ENCODE measurements at regions not wholly inside any gene's neighbourhood (a gene's known extent, or its start where the extent isn't known, plus 50 kb on each side); places are given as distances from the start of the nearest gene placed in this dataset.

GRCh38 chr17:74024871-74025531 lies 178.5 kb upstream of the RPL38 start:
- H3K4me1 Mint-ChIP-seq (ENCODE audit: low read depth): no peaks in the 10 kb centered on the region
- TF ChIP-seq CTCF (IDR thresholded peaks at IDR 0.05): no peak
- no peak for ATAC-seq (ENCODE audit: poor library complexity)

GRCh38 chr17:74027444-74027843 lies 176.0 kb upstream of the RPL38 start:
- H3K36me3 ChIP-seq (ENCODE audit: insufficient read depth, low read length): no peaks in the 10 kb centered on the region
- no peak for TF ChIP-seq CTCF (IDR thresholded peaks at IDR 0.05)
- no peaks in the 10 kb centered on the region for H3K9me3 Mint-ChIP-seq
- no peak overlapping the region for H3K27ac ChIP-seq (ENCODE audit: low read depth in 1 of 2, low read length in 2 of 2)
- H3K27me3 Mint-ChIP-seq: no peaks in the 10 kb centered on the region
- no peaks in the 10 kb centered on the region for H3K4me1 Mint-ChIP-seq (ENCODE audit: low read depth)
- no peak overlapping the region for H3K4me3 ChIP-seq (ENCODE audit: low read length)
- peaks cover 0 to 2% of the 10 kb centered on the region in 2 experiments for H3K27me3 ChIP-seq (ENCODE audit: control insufficient read depth in 1 of 2, insufficient read depth in 2 of 2, low read length in 2 of 2)
- H3K36me3 Mint-ChIP-seq (ENCODE audit: low read depth): no peaks in the 10 kb centered on the region
- DNase-seq: no peak
- H3K4me3 Mint-ChIP-seq: no peak overlapping the region
- CTCF ChIA-PET: no interaction called here
- intact Hi-C loops (cut with DNase I, micrococcal nuclease): no loop called here
- no peaks in the 10 kb centered on the region for H3K4me1 ChIP-seq (ENCODE audit: insufficient read depth, low read length)
- no peaks in the 10 kb centered on the region for H3K9me3 ChIP-seq (ENCODE audit: control insufficient read depth in 1 of 2, insufficient read depth in 1 of 2, low read length in 2 of 2)
- H3K27ac Mint-ChIP-seq: no peak overlapping the region
- POLR2A ChIA-PET: no interaction called here
- ATAC-seq (ENCODE audit: poor library complexity): no peak

More at GRCh38 chr17:74024871-74025531, 178.5 kb upstream of the RPL38 start:
- POLR2A ChIA-PET: no interaction called here
- no peak overlapping the region for H3K4me3 Mint-ChIP-seq
- peaks cover 0 to 2% of the 10 kb centered on the region in 2 experiments for H3K27me3 ChIP-seq (ENCODE audit: control insufficient read depth in 1 of 2, insufficient read depth in 2 of 2, low read length in 2 of 2)
- CTCF ChIA-PET: no interaction called here
- H3K4me1 ChIP-seq (ENCODE audit: insufficient read depth, low read length): no peaks in the 10 kb centered on the region
- no peak overlapping the region for H3K27ac ChIP-seq (ENCODE audit: low read depth in 1 of 2, low read length in 2 of 2)
- H3K9me3 Mint-ChIP-seq: no peaks in the 10 kb centered on the region
- H3K36me3 Mint-ChIP-seq (ENCODE audit: low read depth): no peaks in the 10 kb centered on the region
- H3K9me3 ChIP-seq (ENCODE audit: control insufficient read depth in 1 of 2, insufficient read depth in 1 of 2, low read length in 2 of 2): no peaks in the 10 kb centered on the region
- no peak for DNase-seq
- H3K27ac Mint-ChIP-seq: no peak overlapping the region
- intact Hi-C loops (cut with DNase I, micrococcal nuclease): no loop called here
- no peaks in the 10 kb centered on the region for H3K27me3 Mint-ChIP-seq
- H3K4me3 ChIP-seq (ENCODE audit: low read length): no peak overlapping the region
- H3K36me3 ChIP-seq (ENCODE audit: insufficient read depth, low read length): no peaks in the 10 kb centered on the region

DNA sequence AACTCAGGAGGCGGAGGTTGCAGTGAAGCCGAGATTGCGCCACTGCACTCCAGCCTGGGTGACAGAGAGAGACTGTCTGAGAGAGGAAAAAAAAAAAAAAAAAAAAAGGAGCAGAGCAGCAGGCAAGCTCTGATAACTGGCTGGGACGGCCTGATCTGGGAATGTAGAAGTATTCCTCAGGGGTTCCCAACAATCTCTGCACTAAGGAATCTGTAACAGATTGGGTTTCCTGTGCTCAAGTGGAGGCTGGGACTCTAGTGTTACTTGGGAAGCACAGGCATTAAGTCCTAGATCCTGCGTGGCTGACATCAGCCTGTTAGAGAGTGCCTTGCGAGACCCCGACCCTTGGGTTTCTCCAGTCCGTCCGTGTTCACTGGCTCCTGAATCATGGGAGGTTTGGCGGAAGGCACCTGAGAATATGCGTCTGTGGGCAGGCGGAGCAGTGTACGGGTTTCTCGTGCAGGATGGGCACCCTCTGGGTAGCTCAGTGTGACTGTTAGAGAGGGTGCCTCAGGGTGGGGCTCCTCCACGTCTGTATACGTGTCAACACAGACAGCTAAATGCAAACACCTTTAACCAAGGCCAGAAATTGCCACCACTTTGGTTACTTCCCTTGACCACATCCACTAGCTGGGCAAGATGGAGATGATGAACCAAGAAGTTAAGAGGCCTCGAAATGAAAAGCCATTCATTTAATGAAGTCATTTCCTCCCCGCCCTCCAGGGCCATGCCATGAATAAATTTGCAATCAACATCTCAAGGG lies 174.9 kb upstream of the RPL38 start:
- ATAC-seq (ENCODE audit: poor library complexity): no peak
- no peaks in the 10 kb centered on the region for H3K36me3 Mint-ChIP-seq (ENCODE audit: low read depth)
- no peak for DNase-seq
- Histone ChIP-seq H3K4me1 (ENCODE audit: insufficient read depth, low read length) (no peaks in the 10 kb centered on the region), H3K27me3 (ENCODE audit: control insufficient read depth in 1 of 2, insufficient read depth in 2 of 2, low read length in 2 of 2) (peaks cover 0 to 2% of the 10 kb centered on the region in 2 experiments), H3K27ac (ENCODE audit: low read depth in 1 of 2, low read length in 2 of 2) (no peak overlapping the region), H3K36me3 (ENCODE audit: insufficient read depth, low read length) (no peaks in the 10 kb centered on the region), H3K9me3 (ENCODE audit: control insufficient read depth in 1 of 2, insufficient read depth in 1 of 2, low read length in 2 of 2) (no peaks in the 10 kb centered on the region), H3K4me3 (ENCODE audit: low read length) (no peak overlapping the region)
- no peak for TF ChIP-seq CTCF (IDR thresholded peaks at IDR 0.05)
- H3K27me3 Mint-ChIP-seq: no peaks in the 10 kb centered on the region
- no peaks in the 10 kb centered on the region for H3K9me3 Mint-ChIP-seq
- POLR2A ChIA-PET: no interaction called here
- CTCF ChIA-PET: no interaction called here
- H3K27ac Mint-ChIP-seq: no peak overlapping the region
- H3K4me3 Mint-ChIP-seq: no peak overlapping the region
- H3K4me1 Mint-ChIP-seq (ENCODE audit: low read depth): no peaks in the 10 kb centered on the region
- intact Hi-C loops (cut with DNase I, micrococcal nuclease): no loop called here

Data from CD4-positive, alpha-beta T cell (primary cell).